Uterus (tissue), 3 donors: ENCODE measurements at regions not wholly inside any gene's neighbourhood (a gene's known extent, or its start where the extent isn't known, plus 50 kb on each side); places are given as distances from the start of the nearest gene placed in this dataset.
A peak's percentile ranks its signal among the peaks of the same experiment; 100 is the strongest.

Source experiments
- DNase-seq, 2 donors: peaks; one replicate each; pipeline ENCODE4 v3.0.0-alpha.2; 2019 to 2020
- H3K27ac ChIP-seq, 2 donors: fragments of 200-600 bp; sonication (generic); 1 replicate in 1 of 2; 2 replicates in 1 of 2; pipeline ENCODE4 v1.5.1; 2016 to 2018
- H3K27me3 ChIP-seq, 2 donors: fragments of 200-600 bp; sonication (generic); one replicate each; pipeline ENCODE4 v1.5.1; 2018 to 2019; ENCODE audit warnings: control low read depth in 1 of 2
- H3K36me3 ChIP-seq, 2 donors: fragments of 200-600 bp; sonication (generic); one replicate each; pipeline ENCODE4 v1.5.1; 2019; ENCODE audit warnings: control low read depth in 1 of 2
- H3K4me1 ChIP-seq, 2 donors: fragments of 200-600 bp; sonication (generic); one replicate each; pipeline ENCODE4 v1.5.1; 2018 to 2019; ENCODE audit warnings: control low read depth in 1 of 2
- H3K4me3 ChIP-seq, 2 donors: fragments of 200-600 bp; sonication (generic); 1 replicate in 1 of 2; 2 replicates in 1 of 2; pipeline ENCODE4 v1.5.1; 2018 to 2019; ENCODE audit warnings: mild to moderate bottlenecking in 1 of 2
- H3K9me3 ChIP-seq, 2 donors: fragments of 200-600 bp; sonication (generic); one replicate each; pipeline ENCODE4 v1.5.1; 2019; ENCODE audit warnings: control low read depth in 1 of 2
- CTCF ChIP-seq, 4 experiments: fragments of 200-600 bp in 2 of 4; fragments of 450-650 bp in 2 of 4; sonication (generic) in 2 of 4; IDR thresholded peaks; one replicate each; pipeline ENCODE4 v1.5.1; 2016 to 2019; ENCODE audit warnings: antibody characterized with exemption in 4 of 4, mild to moderate bottlenecking in 2 of 4, moderate library complexity in 1 of 4
- POLR2A ChIP-seq, 2 donors: fragments of 450-650 bp; IDR thresholded peaks; one replicate each; pipeline ENCODE4 v1.6.1; 2016; ENCODE audit warnings: antibody characterized with exemption in 2 of 2, mild to moderate bottlenecking in 1 of 2, moderate library complexity in 1 of 2
- intact Hi-C: fragments of 100-400 bp; cut with DNase I; formaldehyde crosslinking; loops from one replicate; pipeline ENCODE4 v1.15.1; 2023; ENCODE audit warnings: low total_unique reads
- donor health status: DM: yes; HTN: yes; CAD: no.

- no peak for TF ChIP-seq CTCF (IDR thresholded peaks at IDR 0.05)
- TF ChIP-seq POLR2A (IDR thresholded peaks at IDR 0.05): no peak
- Histone ChIP-seq H3K36me3 (no peaks in the 10 kb centered on the region), H3K27me3 (no peaks in the 10 kb centered on the region), H3K27ac (no peak overlapping the region), H3K4me1 (peaks cover 0 to 4% of the 10 kb centered on the region in 2 donors), H3K9me3 (no peaks in the 10 kb centered on the region), H3K4me3 (no peak overlapping the region)
- intact Hi-C loops: no loop called here
- DNase-seq: no peak
Observed at GRCh38 chr9:109875495-109876129, 95.6 kb downstream of the PALM2AKAP2 start.

- Histone ChIP-seq H3K4me3 (no peak overlapping the region), H3K27ac (no peak overlapping the region), H3K36me3 (no peaks in the 10 kb centered on the region), H3K4me1 (peaks cover 0 to 4% of the 10 kb centered on the region in 2 donors), H3K9me3 (no peaks in the 10 kb centered on the region), H3K27me3 (no peaks in the 10 kb centered on the region)
- intact Hi-C loops: no loop called here
- no peak for DNase-seq
- peak in 2 of 4 experiments; percentile 19 to 40 for TF ChIP-seq CTCF (IDR thresholded peaks at IDR 0.05)
- TF ChIP-seq POLR2A (IDR thresholded peaks at IDR 0.05): no peak
Observed at GRCh38 chr9:109880276-109881169, 100.5 kb downstream of the PALM2AKAP2 start.

- H3K9me3 ChIP-seq: no peaks in the 10 kb centered on the region
Observed at GRCh38 chr9:109883623-109884022, 103.6 kb downstream of the PALM2AKAP2 start.

GRCh38 chr9:109886041-109886440 is 106.0 kb downstream of the PALM2AKAP2 start:
- intact Hi-C loops: no loop called here
- Histone ChIP-seq H3K27me3 (no peaks in the 10 kb centered on the region), H3K27ac (no peak overlapping the region), H3K9me3 (no peaks in the 10 kb centered on the region), H3K4me3 (no peak overlapping the region), H3K36me3 (no peaks in the 10 kb centered on the region), H3K4me1 (no peaks in the 10 kb centered on the region)
- DNase-seq: no peak
- TF ChIP-seq POLR2A (IDR thresholded peaks at IDR 0.05) (no peak), CTCF (IDR thresholded peaks at IDR 0.05) (no peak)

More at GRCh38 chr9:109883623-109884022, 103.6 kb downstream of the PALM2AKAP2 start:
- no peaks in the 10 kb centered on the region for H3K4me1 ChIP-seq
- H3K36me3 ChIP-seq: no peaks in the 10 kb centered on the region
- intact Hi-C loops: no loop called here
- no peaks in the 10 kb centered on the region for H3K27me3 ChIP-seq
- H3K4me3 ChIP-seq: no peak overlapping the region
- DNase-seq: no peak
- H3K27ac ChIP-seq: no peak overlapping the region
- no peak for TF ChIP-seq CTCF (IDR thresholded peaks at IDR 0.05)
- TF ChIP-seq POLR2A (IDR thresholded peaks at IDR 0.05): no peak

GRCh38 chr9:109886617-109887016 is 106.6 kb downstream of the PALM2AKAP2 start:
- H3K4me1 ChIP-seq: no peaks in the 10 kb centered on the region
- intact Hi-C loops: no loop called here
- TF ChIP-seq POLR2A (IDR thresholded peaks at IDR 0.05) (no peak), CTCF (IDR thresholded peaks at IDR 0.05) (no peak)

More at GRCh38 chr9:109886617-109887016, 106.6 kb downstream of the PALM2AKAP2 start:
- Histone ChIP-seq H3K27ac (peak overlapping the region in 1 of 2 donors; percentile 2), H3K27me3 (no peaks in the 10 kb centered on the region), H3K36me3 (no peaks in the 10 kb centered on the region), H3K4me3 (no peak overlapping the region), H3K9me3 (no peaks in the 10 kb centered on the region)
- no peak for DNase-seq
